NCI-H1694 treated with DMSO at 0.1 percent for 48 hours (cell line): ENCODE measurements at regions not wholly inside any gene's neighbourhood (a gene's known extent, or its start where the extent isn't known, plus 50 kb on each side); places are given as distances from the start of the nearest gene placed in this dataset.

Source experiments
- DNase-seq: peaks from one replicate; lab custom pipeline; 2025; lab: John Stamatoyannopoulos, UW

GRCh38 chr15:94682171-94682570 is 450.8 kb downstream of the MCTP2 start:
- no peak for DNase-seq

- no peak for DNase-seq
These were observed 452.5 kb downstream of the MCTP2 start for GRCh38 chr15:94683902-94684301.

GRCh38 chr15:94691169-94691568 is 459.8 kb downstream of the MCTP2 start:
- DNase-seq: no peak

- no peak for DNase-seq
These were observed 461.3 kb downstream of the MCTP2 start for GRCh38 chr15:94692710-94693109.

DNA sequence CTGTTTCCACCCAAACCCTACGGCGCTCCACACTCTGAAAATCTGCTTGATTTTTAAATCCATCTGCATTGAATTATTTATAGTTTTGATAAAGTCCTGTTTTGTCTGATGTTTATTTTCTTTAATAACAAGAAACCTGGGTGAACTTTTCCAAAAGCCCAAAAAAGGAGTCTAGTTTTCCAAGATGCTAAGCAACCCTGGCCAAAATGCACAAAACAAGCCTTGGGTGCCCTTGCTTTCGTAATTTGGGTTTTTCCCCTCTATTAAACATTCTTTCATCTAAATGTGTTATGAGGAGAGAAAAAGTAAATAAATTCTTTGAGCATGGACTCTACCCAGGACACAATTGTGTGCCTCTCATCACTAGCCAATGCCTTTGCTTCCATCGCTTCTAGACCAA is 468.9 kb downstream of the MCTP2 start:
- no peak for DNase-seq

GRCh38 chr15:94701281-94701985 is 470.1 kb downstream of the MCTP2 start:
- DNase-seq: no peak

GRCh38 chr15:94703596-94703995 is 472.2 kb downstream of the MCTP2 start:
- DNase-seq: no peak

DNA sequence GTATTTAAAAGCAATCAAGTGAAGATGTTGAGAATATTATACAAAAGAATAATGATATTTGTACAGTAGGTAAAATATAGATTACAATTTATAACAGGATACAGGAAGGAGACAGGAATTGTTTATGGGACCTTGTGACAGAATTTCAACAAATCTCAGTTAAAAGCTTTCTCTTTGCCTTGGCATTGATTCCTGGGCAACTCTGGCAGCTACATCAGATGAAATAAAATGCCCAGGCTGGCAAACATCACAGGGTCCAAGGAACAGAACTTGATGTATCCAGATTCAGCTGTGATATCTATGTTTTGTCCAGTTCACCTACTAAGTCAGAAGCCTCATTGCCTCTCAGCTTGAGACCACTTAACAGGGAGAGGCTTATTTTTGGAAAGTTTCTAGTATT is 473.1 kb downstream of the MCTP2 start:
- no peak for DNase-seq

GRCh38 chr15:94704946-94705345 is 473.6 kb downstream of the MCTP2 start:
- no peak for DNase-seq

- no peak for DNase-seq
These were observed 478.0 kb downstream of the MCTP2 start for GRCh38 chr15:94709319-94709718.

DNA sequence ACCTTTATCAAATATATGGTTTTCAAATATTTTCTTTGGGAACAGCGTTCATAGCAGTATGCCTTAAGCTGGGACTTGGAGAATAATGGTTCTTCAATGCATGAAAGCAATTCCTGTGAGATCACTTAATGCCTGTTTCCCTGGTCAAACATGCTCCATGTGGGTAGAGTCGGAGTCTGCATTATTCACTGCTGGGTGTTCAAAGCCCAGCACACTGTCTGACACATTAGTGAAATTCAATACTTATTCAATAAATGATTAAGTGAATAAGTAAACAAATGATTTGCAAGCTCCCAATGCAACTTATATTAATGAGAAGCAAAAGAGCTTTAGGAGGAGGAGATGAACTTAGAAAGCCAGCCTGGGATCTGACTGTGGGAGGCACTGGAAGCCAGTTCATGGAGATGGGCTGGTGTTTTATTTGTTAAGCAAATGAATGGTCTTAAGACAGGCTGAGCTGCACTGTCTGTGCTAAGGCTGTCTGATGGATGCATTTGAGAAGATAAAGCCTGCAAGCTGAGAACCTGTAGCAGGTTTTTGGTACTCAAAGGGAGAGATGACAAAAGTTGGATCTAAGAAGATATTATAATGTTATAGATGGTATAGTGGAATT is 490.8 kb downstream of the MCTP2 start:
- DNase-seq: no peak

DNA sequence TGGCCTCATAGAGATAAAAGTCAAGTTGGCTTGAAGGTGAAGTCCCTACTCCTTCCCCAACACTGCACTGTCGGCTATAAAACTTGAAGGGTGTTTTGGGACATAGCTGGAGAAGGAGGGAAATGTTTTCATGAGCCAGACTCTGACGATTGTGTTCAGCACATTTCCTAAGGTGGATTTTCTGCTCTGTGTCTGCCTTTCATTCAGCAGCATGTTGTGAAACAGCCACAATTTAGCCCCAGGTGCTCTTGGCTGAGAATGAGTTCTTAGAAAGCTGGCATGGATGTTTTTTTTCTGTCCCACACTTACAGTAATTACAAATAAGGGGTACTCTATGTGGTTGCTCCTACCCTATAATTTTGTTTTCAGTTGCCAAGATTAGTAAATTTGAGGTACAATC is 492.4 kb downstream of the MCTP2 start:
- no peak for DNase-seq

DNA sequence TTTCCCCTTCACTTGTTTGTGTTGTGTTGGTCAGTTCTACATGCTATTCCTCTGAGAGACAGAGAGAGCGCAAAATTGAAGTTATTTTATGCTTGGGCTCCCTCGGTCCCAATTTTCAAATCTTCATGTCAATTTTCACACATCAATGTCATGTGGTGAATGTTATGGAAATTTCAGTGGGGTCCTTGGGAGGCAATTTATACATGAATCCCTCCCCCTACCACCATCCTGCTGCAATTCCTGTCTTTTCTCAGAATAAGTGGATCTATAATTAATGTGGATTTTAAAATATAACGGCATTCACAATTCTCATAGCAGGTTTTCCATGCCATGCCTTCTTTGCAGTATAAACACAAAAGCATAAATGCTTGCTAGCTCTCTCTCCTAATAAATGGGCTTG is 499.9 kb downstream of the MCTP2 start:
- DNase-seq: no peak

- DNase-seq: no peak
These were observed 503.1 kb downstream of the MCTP2 start for GRCh38 chr15:94734460-94734859.

- no peak for DNase-seq
These were observed 504.9 kb downstream of the MCTP2 start for GRCh38 chr15:94736236-94736635.

GRCh38 chr15:94739639-94740038 is 508.3 kb downstream of the MCTP2 start:
- DNase-seq: no peak

DNA sequence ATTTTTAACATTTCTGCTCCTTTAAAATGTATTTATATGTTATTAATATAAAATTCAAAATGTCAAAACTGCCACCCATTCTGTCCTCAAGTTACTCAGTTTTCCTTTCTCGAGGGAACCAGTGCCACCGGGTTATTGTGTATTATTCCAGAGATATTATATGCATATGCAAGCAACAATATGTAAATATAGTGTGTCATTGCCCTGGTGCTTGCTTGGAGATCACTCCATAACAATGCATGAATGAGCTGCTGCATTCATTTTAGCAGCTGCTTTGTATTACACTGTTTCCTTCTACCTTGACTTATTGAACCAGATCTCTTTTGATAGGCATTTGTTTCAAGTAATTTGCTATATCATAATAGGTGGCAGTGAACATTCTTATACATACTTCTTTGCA is 509.1 kb downstream of the MCTP2 start:
- no peak for DNase-seq

DNA sequence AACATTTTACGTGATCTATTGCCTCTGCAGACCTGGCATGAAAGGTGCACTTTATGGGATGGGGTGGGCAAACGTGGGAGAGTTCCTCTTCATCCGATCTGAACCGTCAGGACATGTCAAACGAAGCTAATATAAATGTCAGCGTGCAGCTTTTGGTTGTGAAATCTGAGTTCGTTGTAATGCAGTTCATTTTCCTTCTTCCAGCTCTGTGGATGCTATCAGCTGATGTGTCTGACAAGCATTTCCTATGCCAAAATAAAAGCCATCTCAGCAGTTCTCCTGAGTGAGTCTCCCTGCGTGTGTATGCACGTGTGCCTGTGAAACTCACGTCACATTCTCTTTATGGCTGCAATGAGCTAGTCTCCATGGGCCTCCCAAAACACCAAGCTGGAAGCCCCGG is 512.3 kb downstream of the MCTP2 start:
- DNase-seq: no peak

GRCh38 chr15:94744080-94744793 is 512.9 kb downstream of the MCTP2 start:
- DNase-seq: no peak

GRCh38 chr15:94745371-94745770 is 514.0 kb downstream of the MCTP2 start:
- no peak for DNase-seq

DNA sequence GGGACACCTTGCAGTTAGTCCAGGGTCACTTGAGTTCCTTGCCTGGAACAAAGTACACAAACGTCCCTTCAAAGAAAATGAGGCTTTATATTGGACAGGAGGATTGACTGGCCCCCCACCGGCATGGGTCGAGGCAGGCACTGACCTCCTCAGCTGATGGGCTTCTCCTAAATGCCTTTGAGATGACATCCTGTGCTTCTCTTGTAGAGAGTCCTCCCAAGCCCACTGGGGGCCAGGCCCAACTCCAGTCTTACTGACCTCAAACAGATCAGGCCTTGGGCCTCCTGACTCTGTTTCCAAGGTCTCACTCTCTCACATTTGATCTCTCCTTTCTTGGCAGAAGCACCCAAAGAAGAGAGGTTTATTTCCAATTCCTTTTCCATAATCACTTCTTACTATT is 516.1 kb downstream of the MCTP2 start:
- no peak for DNase-seq

GRCh38 chr15:94749811-94750617 is 518.7 kb downstream of the MCTP2 start:
- no peak for DNase-seq

- DNase-seq: no peak
These were observed 529.0 kb downstream of the MCTP2 start for GRCh38 chr15:94760348-94760747.
